Posterior cingulate gyrus (tissue), 11 donors: ENCODE measurements at regions not wholly inside any gene's neighbourhood (a gene's known extent, or its start where the extent isn't known, plus 50 kb on each side); places are given as distances from the start of the nearest gene placed in this dataset.

Experiments used
- DNase-seq, 10 donors: peaks; one replicate each; pipeline versions ENCODE4 v3.0.0 to v3.0.0-alpha.2; 2020 to 2021; ENCODE audit warnings: mixed read lengths in 3 of 10
- intact Hi-C: fragments of 100-400 bp; cut with DNase I; formaldehyde crosslinking; loops from one replicate; pipeline ENCODE4 v1.15.1; 2023

DNA sequence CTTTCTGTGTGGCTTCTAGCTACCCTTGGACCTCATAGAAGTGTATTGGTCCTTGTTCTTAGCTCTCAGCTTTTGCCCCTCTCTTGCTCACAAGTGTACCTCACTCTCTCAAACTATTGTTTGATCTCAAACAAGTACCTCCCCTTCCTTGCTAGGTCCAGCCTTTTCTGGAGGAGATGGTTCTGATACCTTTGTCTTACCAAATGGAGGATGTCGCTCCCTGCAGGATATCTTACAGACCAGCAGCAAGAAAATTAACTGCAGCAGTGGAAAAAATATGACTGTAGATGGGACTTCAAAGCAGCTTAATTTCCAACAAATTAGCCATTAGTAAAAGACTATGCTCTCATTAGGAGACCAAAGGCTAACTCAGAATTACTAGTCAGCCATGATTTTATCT lies 388.1 kb upstream of the ROBO2 start:
- intact Hi-C loops = no loop called here
- no peak for DNase-seq

GRCh38 chr3:76652524-76652923 lies 387.4 kb upstream of the ROBO2 start:
- intact Hi-C loops = no loop called here
- no peak for DNase-seq

DNA sequence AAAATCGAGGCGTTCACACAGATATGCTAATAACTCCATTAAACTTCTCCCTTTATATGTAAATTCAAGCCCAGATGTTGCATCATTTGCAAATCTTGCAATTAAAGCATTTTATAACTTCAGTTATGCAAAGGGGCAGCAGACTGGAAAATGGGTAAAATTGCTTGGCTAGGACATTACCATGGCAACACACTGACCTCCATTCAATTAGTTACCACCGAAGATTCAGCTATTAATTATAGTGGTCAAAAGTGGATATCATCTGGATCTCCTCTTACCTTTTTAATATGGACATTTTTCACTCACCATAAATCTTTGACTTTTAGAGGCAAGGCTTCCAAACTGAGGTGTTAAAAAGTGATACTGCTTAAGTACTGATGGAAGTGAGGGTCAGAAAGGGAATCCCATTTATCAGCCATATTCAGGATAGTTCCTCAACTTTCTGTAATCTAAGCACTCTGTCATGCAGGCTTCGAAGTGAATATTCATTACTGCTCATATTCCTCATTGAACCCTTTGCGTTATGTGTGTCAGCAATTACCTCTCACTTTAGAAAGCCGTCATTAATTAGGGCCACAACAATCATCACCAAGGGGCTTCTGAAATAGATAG lies 386.2 kb upstream of the ROBO2 start:
- DNase-seq = no peak
- intact Hi-C loops = no loop called here

GRCh38 chr3:76656531-76657070 lies 383.3 kb upstream of the ROBO2 start:
- intact Hi-C loops = no loop called here
- no peak for DNase-seq

GRCh38 chr3:76657909-76658308 lies 382.0 kb upstream of the ROBO2 start:
- intact Hi-C loops = no loop called here
- no peak for DNase-seq

- intact Hi-C loops = no loop called here
- DNase-seq = no peak
These were observed 378.2 kb upstream of the ROBO2 start for GRCh38 chr3:76661527-76662250.

GRCh38 chr3:76664816-76665215 lies 375.1 kb upstream of the ROBO2 start:
- intact Hi-C loops = no loop called here
- no peak for DNase-seq

DNA sequence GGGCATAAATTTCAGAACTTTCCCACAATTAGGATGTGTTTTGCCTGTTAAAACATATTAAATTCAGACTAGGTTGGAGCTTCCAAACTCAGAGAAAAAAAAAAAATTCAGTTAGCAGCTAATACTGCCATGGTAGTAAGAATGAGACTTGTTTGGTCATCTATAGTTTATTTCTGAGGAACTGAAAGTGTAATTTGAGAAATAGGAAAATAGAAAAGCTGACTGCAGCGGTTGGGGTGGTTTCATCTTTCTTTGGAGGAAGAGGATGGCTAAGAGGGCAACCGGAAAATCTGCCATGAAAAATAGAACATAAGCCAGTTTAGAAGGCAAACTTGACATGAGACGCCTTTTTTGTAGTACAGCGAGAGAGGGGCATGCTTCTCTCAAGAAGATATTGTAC lies 371.2 kb upstream of the ROBO2 start:
- no peak for DNase-seq
- intact Hi-C loops = no loop called here

- intact Hi-C loops = no loop called here
- DNase-seq = no peak
These were observed 370.6 kb upstream of the ROBO2 start for GRCh38 chr3:76669322-76669721.

GRCh38 chr3:76673171-76673570 lies 366.7 kb upstream of the ROBO2 start:
- DNase-seq = no peak
- intact Hi-C loops = no loop called here

GRCh38 chr3:76679541-76679940 lies 360.4 kb upstream of the ROBO2 start:
- intact Hi-C loops = no loop called here
- DNase-seq = no peak

DNA sequence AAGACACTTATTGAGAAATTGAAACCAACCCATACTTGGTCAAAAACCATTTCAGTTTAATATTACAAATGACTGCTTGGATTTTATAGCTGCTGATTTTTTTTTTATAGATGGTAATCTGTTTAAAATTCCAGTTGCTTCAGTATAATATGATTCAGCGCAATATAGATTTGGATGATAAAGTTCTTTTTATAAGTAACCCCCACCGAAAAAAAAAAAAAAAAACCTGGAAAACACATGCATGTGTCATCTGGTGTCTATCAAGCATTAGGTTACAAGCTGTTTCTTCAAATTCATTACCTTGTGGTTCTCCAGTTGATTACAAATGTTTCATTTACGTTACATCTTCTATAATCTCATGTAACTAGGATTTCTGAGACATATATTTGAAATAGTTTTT lies 356.6 kb upstream of the ROBO2 start:
- no peak for DNase-seq

GRCh38 chr3:76684946-76685345 lies 355.0 kb upstream of the ROBO2 start:
- intact Hi-C loops = no loop called here

More for the DNA sequence above, 356.6 kb upstream of the ROBO2 start:
- intact Hi-C loops = no loop called here

DNA sequence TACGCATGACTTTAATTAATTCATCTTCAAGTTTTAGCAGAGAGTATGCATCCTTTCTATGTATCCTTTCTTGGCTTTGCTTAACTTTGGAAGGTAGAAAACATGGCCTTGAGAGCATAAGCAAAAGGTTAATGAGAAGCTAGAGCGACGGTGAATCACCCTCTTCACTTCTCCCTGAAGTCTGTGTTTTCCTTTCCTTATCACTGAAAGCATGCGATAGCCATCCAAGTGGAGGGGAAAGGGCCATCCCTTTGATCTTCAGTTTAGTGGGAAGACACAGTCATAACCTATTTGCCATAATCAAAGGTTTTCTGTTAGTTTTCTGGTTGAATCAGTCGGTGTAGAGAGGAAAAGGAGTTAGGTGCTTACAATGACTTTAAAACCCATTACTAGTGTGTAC lies 354.0 kb upstream of the ROBO2 start:
- DNase-seq = no peak
- intact Hi-C loops = no loop called here

More at GRCh38 chr3:76684946-76685345, 355.0 kb upstream of the ROBO2 start:
- DNase-seq = no peak

DNA sequence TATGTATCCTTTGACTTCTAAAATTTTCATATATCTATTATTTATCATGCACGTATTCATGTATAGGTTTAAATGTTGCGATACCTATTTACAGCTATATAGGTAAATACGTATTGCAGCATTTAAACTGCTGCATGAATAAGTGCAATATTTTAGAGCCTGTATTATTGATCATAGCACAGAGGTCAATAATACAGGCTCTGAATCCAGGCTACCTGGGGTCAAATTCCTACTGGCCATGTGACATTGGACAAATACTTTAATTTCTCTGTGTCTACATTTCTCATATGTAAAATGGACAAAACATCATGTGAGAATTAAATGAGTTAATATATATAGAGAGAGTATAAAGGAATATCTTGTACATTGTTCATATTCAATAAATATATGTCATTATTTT lies 352.9 kb upstream of the ROBO2 start:
- DNase-seq = no peak
- intact Hi-C loops = no loop called here

DNA sequence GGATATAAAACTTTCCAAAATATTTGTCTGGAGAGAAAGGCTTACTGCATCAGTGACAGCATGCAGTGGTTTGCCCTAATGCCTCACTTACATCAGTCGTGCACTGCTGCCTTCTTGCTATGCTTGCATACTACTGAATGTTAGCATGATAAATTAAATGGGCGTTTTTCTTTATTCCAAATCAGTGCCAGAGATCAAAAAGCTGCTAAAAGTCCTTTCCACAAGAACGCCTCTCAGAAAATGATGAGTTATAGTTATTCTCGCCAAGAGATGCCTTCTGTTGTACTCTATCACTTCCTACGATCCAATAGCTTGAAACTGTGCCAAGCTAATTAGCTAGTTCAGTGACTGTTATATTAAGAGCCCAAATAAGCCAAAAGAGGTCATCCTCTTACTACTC lies 345.8 kb upstream of the ROBO2 start:
- no peak for DNase-seq
- intact Hi-C loops = no loop called here

DNA sequence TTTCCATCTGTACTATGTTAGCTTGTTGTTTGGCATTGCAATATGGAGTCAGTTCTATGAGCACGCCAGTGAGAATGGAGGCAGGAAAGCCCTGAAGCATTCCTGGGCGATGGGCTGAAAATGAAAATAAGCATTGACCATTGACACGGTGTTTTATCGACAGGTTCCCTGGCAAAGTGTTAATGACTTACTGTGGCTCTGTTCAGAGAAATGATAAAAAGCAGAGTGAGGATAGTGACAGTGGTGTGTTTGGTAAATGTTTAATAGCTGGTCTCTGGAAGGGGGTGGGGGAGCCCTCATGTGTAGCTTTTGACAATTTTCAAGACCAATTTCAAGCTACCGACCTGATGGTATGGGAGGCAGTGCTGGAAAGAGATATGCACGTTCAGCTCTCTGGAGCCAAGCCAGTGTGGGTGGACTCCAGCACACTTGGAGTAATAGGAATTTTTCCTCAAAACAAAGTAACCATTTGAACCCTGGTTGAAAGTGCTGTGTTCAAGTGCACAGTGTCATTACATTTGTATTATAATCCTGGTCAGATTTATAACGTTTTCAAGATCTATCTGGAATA lies 341.7 kb upstream of the ROBO2 start:
- intact Hi-C loops = no loop called here
- DNase-seq = no peak

GRCh38 chr3:76699846-76700245 lies 340.1 kb upstream of the ROBO2 start:
- DNase-seq = no peak
- intact Hi-C loops = no loop called here

- no peak for DNase-seq
- intact Hi-C loops = no loop called here
These were observed 339.6 kb upstream of the ROBO2 start for GRCh38 chr3:76700323-76700722.

DNA sequence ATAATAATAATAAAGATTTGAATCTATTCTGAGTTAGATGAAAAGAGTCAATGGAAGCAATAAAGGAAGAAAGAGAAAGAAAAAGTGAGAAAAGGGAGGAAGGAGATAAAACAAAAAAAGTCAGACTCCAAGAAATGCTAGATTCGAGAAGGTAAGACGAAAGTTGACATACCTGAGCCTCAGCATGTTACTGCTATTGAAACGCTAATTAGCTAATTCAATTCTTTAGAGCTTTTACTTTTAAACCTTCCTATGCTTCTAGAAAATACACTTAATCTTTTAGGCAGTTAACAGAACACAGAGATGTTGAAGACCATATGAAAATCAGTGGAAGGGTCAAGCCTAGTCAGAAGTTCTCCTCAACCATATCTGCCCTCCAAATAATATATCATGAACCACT lies 337.2 kb upstream of the ROBO2 start:
- DNase-seq = no peak
- intact Hi-C loops = no loop called here

GRCh38 chr3:76715426-76715825 lies 324.5 kb upstream of the ROBO2 start:
- intact Hi-C loops = no loop called here
- DNase-seq = no peak

GRCh38 chr3:76723366-76723765 lies 316.5 kb upstream of the ROBO2 start:
- intact Hi-C loops = no loop called here
- no peak for DNase-seq
